COLO668 (cell line): ENCODE measurements at regions not wholly inside any gene's neighbourhood (a gene's known extent, or its start where the extent isn't known, plus 50 kb on each side); places are given as distances from the start of the nearest gene placed in this dataset.
"Not testable (repeated sequence)": the region's sequence is repeated elsewhere in the genome, so short reads cannot be mapped to it uniquely, and the experiment has no call there.

Experiments used
- DNase-seq: peaks from one replicate; lab custom pipeline; 2025; ENCODE audit not compliant: unreplicated experiment; lab: John Stamatoyannopoulos, UW

GRCh38 chr2:182548031-182548950 lies 121.5 kb upstream of the PDE1A start:
- DNase-seq: no peak

- no peak for DNase-seq
Observed at GRCh38 chr2:182550234-182550633, 123.4 kb upstream of the PDE1A start.

DNA sequence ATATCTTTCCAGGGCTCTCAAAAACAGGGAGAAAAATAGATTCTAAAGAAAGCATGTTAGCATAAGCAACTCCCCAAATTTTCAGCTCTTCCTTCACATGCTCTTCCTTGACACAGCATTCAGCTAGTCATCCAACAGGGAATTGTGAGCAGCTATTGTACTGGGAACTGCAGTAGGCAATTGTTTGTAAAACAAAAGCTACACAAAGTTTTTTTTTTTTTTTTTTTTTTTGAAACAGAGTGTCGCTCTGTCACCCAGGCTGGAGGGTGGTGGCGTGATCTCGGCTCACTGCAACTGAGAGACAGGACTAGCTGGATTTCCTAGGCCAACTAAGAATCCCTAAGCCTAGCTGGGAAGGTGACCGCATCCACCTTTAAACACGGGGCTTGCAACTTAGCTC lies 125.4 kb upstream of the PDE1A start:
- not testable (repeated sequence) for DNase-seq

DNA sequence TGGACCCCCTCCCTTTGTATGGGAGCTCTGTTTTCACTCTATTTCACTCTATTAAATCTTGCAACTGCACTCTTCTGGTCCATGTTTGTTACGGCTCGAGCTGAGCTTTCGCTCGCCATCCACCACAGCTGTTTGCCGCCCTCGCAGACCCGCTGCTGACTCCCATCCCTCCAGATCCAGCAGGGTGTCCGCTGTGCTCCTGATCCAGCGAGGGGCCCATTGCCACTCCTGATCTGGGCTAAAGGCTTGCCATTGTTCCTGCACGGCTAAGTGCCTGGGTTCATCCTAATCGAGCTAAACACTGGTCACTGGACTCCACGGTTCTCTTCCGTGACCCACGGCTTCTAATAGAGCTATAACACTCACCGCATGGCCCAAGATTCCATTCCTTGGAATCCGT lies 125.9 kb upstream of the PDE1A start:
- not testable (repeated sequence) for DNase-seq

DNA sequence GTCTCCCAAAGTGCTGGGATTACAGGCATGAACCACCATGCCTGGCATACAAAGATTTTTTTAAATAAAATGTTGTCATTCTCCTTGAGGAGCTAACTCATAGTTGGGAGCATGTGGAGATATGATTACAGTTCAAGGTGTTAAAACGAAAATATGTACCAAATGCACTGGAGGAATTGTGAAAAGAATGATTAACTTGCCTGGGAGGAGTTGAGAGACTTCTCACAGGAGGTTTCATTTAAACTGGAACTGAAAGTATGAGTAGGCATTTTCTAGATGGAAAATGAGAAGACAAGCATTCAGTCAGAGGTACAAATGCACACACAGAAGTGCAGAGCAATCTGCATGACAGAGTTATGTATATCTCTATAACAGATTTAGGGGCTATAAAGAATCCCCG lies 126.6 kb upstream of the PDE1A start:
- no peak for DNase-seq

DNA sequence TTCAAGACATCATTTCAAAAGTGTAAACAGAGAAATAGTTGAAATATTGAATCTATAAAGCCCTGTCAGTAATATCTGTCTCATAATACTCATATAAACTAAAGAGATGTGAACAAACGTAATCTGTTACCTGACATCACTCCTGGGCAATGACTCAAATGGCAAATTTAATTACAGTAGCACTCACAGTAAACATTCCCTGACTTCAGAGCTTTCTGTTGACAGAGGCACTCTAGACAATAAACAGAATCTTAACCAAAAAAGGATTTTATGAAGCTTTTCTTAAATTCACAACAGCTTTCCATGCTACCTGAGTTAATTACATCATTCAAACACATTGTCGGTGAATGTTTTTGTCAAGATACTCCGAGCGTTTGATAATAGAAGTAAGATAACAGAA lies 128.1 kb upstream of the PDE1A start:
- no peak for DNase-seq

- no peak for DNase-seq
Observed at GRCh38 chr2:182558564-182558963, 131.7 kb upstream of the PDE1A start.

GRCh38 chr2:182559623-182560022 lies 132.8 kb upstream of the PDE1A start:
- no peak for DNase-seq

DNA sequence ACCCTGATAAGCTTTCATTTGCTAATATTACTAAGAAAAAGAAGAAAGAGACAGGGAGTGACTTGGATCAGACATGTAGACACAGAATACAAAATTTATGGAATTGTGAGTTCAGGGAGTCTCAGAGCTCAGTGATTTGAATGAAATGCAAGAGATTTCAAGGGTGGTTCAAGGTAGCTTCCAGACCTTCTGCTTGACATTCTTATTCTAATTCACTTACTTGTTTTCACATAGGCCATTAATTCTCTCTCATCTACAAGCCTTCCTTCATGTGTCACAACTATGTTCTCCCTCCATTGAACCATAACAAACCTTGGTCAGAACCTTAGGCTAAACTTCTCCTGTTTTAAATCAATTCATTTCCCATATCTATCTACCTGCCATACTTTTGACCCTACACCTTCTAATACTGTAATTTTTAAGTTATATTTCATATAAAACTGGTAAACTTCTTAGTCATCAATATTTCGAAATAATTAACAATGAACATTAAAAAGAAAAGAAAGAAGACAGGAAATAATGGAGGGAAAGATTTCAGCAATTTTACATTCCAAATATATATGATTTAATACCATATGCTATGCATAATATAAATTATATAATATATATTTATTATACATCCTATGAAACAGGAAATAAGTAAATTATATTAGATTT lies 139.2 kb upstream of the PDE1A start:
- no peak for DNase-seq

GRCh38 chr2:182573553-182573952 lies 142.5 kb upstream of the DNAJC10 start:
- no peak for DNase-seq

- no peak for DNase-seq
Observed at GRCh38 chr2:182577816-182578215, 138.2 kb upstream of the DNAJC10 start.

DNA sequence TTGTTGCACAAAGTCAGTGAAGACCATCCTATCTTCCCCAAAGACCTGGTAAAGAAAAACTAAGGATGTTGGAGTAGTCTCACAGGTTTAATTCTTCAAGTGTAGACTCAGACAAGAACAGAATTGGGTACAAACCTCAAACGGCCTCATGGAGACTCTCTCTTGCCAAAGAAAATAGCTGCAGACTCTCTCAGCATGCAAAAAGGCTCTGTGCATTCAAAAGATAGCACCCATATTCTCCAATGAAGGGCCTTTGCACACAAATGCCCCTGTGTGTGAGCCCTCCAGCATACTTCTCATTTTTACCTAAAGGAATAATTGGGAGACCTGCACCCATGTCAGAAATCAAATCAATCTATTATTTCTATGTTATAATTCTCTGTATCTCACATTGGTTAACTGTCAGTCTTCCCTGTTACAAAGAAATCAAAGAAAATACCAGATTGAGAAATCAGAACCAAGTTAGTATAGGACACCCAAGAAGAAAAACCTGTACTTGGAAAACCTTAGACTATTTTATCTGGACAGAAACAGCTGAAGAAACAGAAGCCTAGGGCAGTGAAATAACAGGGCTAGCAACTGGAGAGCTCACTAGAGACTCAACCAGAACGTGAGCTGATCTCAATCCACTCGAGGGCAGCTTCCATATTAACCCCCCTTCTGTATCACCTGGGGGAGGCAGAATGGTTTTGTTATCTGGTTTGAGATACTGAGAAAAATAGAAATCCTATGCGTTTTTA lies 134.7 kb upstream of the DNAJC10 start:
- DNase-seq: no peak

DNA sequence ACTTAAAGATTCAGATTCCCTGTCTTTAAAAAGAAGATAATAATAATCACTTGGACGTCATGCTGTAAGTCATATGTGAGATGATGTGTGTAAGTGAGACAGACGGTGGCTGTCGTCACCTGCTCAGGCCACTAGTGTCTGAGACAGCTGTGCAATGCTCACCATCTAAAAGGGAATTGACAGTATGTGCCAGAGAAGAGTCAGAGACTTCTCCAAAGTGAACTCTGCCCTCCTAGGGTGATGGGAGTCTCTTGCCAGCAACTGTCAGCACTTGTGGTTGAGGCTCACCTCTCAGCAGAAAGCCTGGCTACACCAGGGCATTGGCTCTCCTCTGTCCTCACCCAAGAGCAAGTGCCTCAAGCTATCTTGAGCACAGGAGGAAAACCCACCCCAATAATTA lies 131.6 kb upstream of the DNAJC10 start:
- DNase-seq: no peak

- no peak for DNase-seq
Observed at GRCh38 chr2:182585001-182585400, 131.1 kb upstream of the DNAJC10 start.

- no peak for DNase-seq
Observed at GRCh38 chr2:182585430-182585829, 130.6 kb upstream of the DNAJC10 start.

GRCh38 chr2:182586426-182586825 lies 129.6 kb upstream of the DNAJC10 start:
- no peak for DNase-seq

- DNase-seq: no peak
Observed at GRCh38 chr2:182587831-182588230, 128.2 kb upstream of the DNAJC10 start.

DNA sequence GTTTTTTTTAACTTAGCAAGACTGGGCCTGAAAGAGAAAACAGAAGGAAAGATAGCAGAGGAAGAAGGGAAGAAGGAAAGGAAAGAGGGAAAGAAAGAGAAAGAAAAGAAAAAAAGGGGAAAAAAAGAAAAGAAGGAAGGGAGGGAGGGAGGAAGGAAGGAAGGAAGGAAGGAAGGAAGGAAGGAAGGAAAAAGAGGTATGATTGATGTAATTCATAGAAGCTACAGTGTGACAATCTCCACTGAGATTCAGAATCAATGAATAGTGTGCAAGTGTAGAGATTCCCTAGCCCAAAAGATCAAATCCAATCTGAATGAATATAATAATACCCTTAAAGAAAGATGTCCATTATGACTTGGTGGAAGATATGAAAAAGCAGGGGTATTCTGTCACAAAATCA lies 126.9 kb upstream of the DNAJC10 start:
- no peak for DNase-seq

GRCh38 chr2:182591774-182592173 lies 124.3 kb upstream of the DNAJC10 start:
- no peak for DNase-seq

- DNase-seq: no peak
Observed at GRCh38 chr2:182592691-182593393, 123.2 kb upstream of the DNAJC10 start.

GRCh38 chr2:182593394-182593975 lies 122.6 kb upstream of the DNAJC10 start:
- DNase-seq: no peak
